Smooth muscle cell (in vitro differentiated cells): ENCODE measurements at regions not wholly inside any gene's neighbourhood (a gene's known extent, or its start where the extent isn't known, plus 50 kb on each side); places are given as distances from the start of the nearest gene placed in this dataset.

ENCODE experiments used
- DNase-seq: peaks from one replicate; lab custom pipeline; 2025; ENCODE audit not compliant: unreplicated experiment; lab: John Stamatoyannopoulos, UW
- H2AFZ ChIP-seq: fragments of 200-600 bp; sonication (generic); 2 replicates; pipeline ENCODE4 v1.6.0; 2016; ENCODE audit warnings: antibody characterized with exemption, low read depth, mild to moderate bottlenecking
- H3F3A ChIP-seq: fragments of 200-600 bp; sonication (generic); 2 replicates; pipeline ENCODE4 v1.6.0; 2017; ENCODE audit warnings: antibody characterized with exemption, low read depth
- H3K27ac ChIP-seq: fragments of 200-600 bp; sonication (generic); 2 replicates; pipeline ENCODE4 v1.5.1; 2016; ENCODE audit warnings: low read depth, mild to moderate bottlenecking
- H3K27me3 ChIP-seq: fragments of 200-600 bp; sonication (generic); 2 replicates; pipeline ENCODE4 v1.6.1; 2016; ENCODE audit warnings: low read depth, mild to moderate bottlenecking
- H3K36me3 ChIP-seq: fragments of 200-600 bp; sonication (generic); 2 replicates; pipeline ENCODE4 v1.5.1; 2016; ENCODE audit warnings: low read depth
- H3K4me1 ChIP-seq: fragments of 200-600 bp; sonication (generic); 2 replicates; pipeline ENCODE4 v1.5.1; 2016; ENCODE audit warnings: low read depth
- H3K4me2 ChIP-seq: fragments of 200-600 bp; sonication (generic); 2 replicates; pipeline ENCODE4 v1.6.0; 2016; ENCODE audit warnings: mild to moderate bottlenecking
- H3K4me3 ChIP-seq: fragments of 200-600 bp; sonication (generic); 2 replicates; pipeline ENCODE4 v1.5.1; 2016; ENCODE audit warnings: mild to moderate bottlenecking
- H3K79me2 ChIP-seq: fragments of 200-600 bp; sonication (generic); 2 replicates; pipeline ENCODE4 v1.6.0; 2016; ENCODE audit warnings: low read depth, mild to moderate bottlenecking
- H3K9ac ChIP-seq: fragments of 200-600 bp; sonication (generic); 2 replicates; pipeline ENCODE4 v1.6.0; 2016; ENCODE audit warnings: low read depth
- H3K9me3 ChIP-seq: fragments of 200-600 bp; sonication (generic); replicated peaks from 2 replicates; pipeline ENCODE4 v1.5.1; 2016; ENCODE audit warnings: low read depth
- H4K20me1 ChIP-seq: fragments of 200-600 bp; sonication (generic); 2 replicates; pipeline ENCODE4 v1.6.0; 2016; ENCODE audit warnings: low read depth
- CTCF ChIP-seq: fragments of 200-600 bp; sonication (generic); IDR thresholded peaks from 2 replicates; pipeline ENCODE4 v1.5.1; 2017; ENCODE audit warnings: borderline replicate concordance, mild to moderate bottlenecking, antibody characterized with exemption; ENCODE audit not compliant: insufficient read depth, poor library complexity, severe bottlenecking
- WGBS: methylation state at CpG from one replicate; pipeline ENCODE4 v1.1.7; 2016; ENCODE audit warnings: low lambda C conversion rate; 5-methylcytosine and 5-hydroxymethylcytosine counted together

- H2AFZ ChIP-seq, result no peak overlapping the region
These were observed 271.1 kb upstream of the CDH19 start for GRCh38 chr18:66874812-66875474.

GRCh38 chr18:66874375-66874774 lies 270.5 kb upstream of the CDH19 start:
- H3K79me2 ChIP-seq, result no peaks in the 10 kb centered on the region
- H2AFZ ChIP-seq, result no peak overlapping the region
- H3K4me3 ChIP-seq, result no peak overlapping the region
- no peak overlapping the region for H3K9ac ChIP-seq
- no peaks in the 10 kb centered on the region for H3F3A ChIP-seq
- TF ChIP-seq CTCF, result no peak
- H3K27me3 ChIP-seq, result no peaks in the 10 kb centered on the region
- H3K36me3 ChIP-seq, result no peaks in the 10 kb centered on the region
- H3K27ac ChIP-seq, result no peak overlapping the region
- no peaks in the 10 kb centered on the region for H3K4me1 ChIP-seq
- no peaks in the 10 kb centered on the region for H4K20me1 ChIP-seq
- H3K4me2 ChIP-seq, result no peak overlapping the region
- no peak for DNase-seq
- H3K9me3 ChIP-seq, result no peaks in the 10 kb centered on the region

More at GRCh38 chr18:66874812-66875474, 271.1 kb upstream of the CDH19 start:
- Histone ChIP-seq H3K4me2 (no peak overlapping the region), H3K27me3 (no peaks in the 10 kb centered on the region), H3K9me3 (no peaks in the 10 kb centered on the region), H4K20me1 (no peaks in the 10 kb centered on the region), H3K79me2 (no peaks in the 10 kb centered on the region), H3F3A (no peaks in the 10 kb centered on the region), H3K36me3 (no peaks in the 10 kb centered on the region), H3K4me3 (no peak overlapping the region), H3K9ac (no peak overlapping the region), H3K27ac (no peak overlapping the region), H3K4me1 (no peaks in the 10 kb centered on the region)
- no peak for DNase-seq
- TF ChIP-seq CTCF, result no peak
- WGBS, result 80% methylated on average over 3 of the region's 3 CpGs

DNA sequence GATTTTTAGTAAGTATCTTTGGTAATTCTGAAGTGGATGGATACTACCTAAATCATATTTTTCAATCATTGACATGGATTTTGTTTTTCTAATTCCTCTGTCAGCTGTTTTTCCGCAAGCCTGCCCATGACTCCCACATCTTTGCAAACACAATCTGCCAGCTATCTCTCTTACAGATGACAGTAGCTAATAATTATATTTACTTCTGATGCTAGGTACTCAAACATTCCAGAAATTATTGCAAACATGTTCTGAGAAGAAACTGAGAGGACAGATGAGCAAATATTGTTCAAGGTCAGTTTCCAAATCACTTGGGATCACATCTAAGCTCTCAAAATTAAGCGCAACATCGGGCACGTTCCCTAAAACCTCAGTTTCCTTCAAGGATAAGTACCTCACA lies 270.0 kb upstream of the CDH19 start:
- TF ChIP-seq CTCF, result no peak
- 95% methylated on average over 4 of the region's 4 CpGs for WGBS
- Histone ChIP-seq H3K9me3 (no peaks in the 10 kb centered on the region), H3K9ac (no peak overlapping the region), H3K27me3 (no peaks in the 10 kb centered on the region), H3K27ac (no peak overlapping the region), H3K4me2 (no peak overlapping the region), H4K20me1 (no peaks in the 10 kb centered on the region), H3K4me1 (no peaks in the 10 kb centered on the region), H3K4me3 (no peak overlapping the region), H3K36me3 (no peaks in the 10 kb centered on the region), H3F3A (no peaks in the 10 kb centered on the region), H3K79me2 (no peaks in the 10 kb centered on the region), H2AFZ (peak overlapping the region; percentile 3)
- no peak for DNase-seq

DNA sequence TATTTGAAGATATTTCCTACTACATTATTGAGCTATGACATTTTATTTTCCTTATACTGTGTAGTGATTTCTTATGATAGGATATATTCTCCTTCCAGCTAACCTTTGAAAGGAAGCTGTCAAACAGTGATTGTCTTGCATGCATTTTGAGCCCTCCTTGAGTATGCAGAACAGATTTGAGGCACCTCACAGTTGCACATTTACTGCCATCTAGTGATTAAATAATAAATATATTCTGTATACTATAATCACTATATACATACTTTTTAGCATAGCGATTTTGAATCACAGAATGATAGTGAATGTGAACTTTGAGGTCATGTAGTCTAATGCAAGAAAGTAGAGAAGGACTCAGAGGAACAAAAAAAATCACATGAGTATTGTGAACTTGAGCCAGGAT lies 268.4 kb upstream of the CDH19 start:
- DNase-seq, result no peak
- no peak overlapping the region for H3K4me2 ChIP-seq
- peak; percentile 21 for TF ChIP-seq CTCF
- H3K79me2 ChIP-seq, result no peaks in the 10 kb centered on the region
- no peaks in the 10 kb centered on the region for H4K20me1 ChIP-seq
- no peaks in the 10 kb centered on the region for H3K27me3 ChIP-seq
- H3K36me3 ChIP-seq, result no peaks in the 10 kb centered on the region
- no peaks in the 10 kb centered on the region for H3K9me3 ChIP-seq
- H3F3A ChIP-seq, result no peaks in the 10 kb centered on the region
- no peak overlapping the region for H3K4me3 ChIP-seq
- no peak overlapping the region for H3K9ac ChIP-seq
- WGBS, result 63% methylated on average over 1 of the region's 1 CpG
- H2AFZ ChIP-seq, result no peak overlapping the region
- no peak overlapping the region for H3K27ac ChIP-seq
- H3K4me1 ChIP-seq, result no peaks in the 10 kb centered on the region
